ENCODE measurements at regions not wholly inside any gene's neighbourhood (a gene's known extent, or its start where the extent isn't known, plus 50 kb on each side); places are given as distances from the start of the nearest gene placed in this dataset.
A peak's percentile ranks its signal among the peaks of the same experiment; 100 is the strongest.

GRCh38 chr5:78706381-78706780 lies 57.8 kb upstream of the LHFPL2 start:
- no peak for DNase-seq (ENCODE audit: low read depth)
- TF ChIP-seq MYC (IDR thresholded peaks at IDR 0.05; ENCODE audit: low read depth, low read length) (no peak), POLR2A (IDR thresholded peaks at IDR 0.05; ENCODE audit: extremely low read depth, insufficient read length) (no peak), MAX (IDR thresholded peaks at IDR 0.05; ENCODE audit: low read depth, low read length) (no peak), CTCF (IDR thresholded peaks at IDR 0.05; ENCODE audit: low read depth, low read length) (no peak)
- no peak overlapping the region for H3K4me3 ChIP-seq (ENCODE audit: low read depth, low read length)

- TF ChIP-seq MYC (IDR thresholded peaks at IDR 0.05; ENCODE audit: low read depth, low read length) (no peak), POLR2A (IDR thresholded peaks at IDR 0.05; ENCODE audit: extremely low read depth, insufficient read length) (no peak), CTCF (IDR thresholded peaks at IDR 0.05; ENCODE audit: low read depth, low read length) (no peak)
- no peak overlapping the region for H3K4me3 ChIP-seq (ENCODE audit: low read depth, low read length)
- DNase-seq (ENCODE audit: low read depth) = no peak
Measured at GRCh38 chr5:78705826-78706225, 57.3 kb upstream of the LHFPL2 start.

GRCh38 chr5:78701795-78702410 lies 53.3 kb upstream of the LHFPL2 start:
- H3K4me3 ChIP-seq (ENCODE audit: low read depth, low read length) = no peak overlapping the region
- TF ChIP-seq MAX (IDR thresholded peaks at IDR 0.05; ENCODE audit: low read depth, low read length) (no peak), MYC (IDR thresholded peaks at IDR 0.05; ENCODE audit: low read depth, low read length) (no peak), POLR2A (IDR thresholded peaks at IDR 0.05; ENCODE audit: extremely low read depth, insufficient read length) (no peak), CTCF (IDR thresholded peaks at IDR 0.05; ENCODE audit: low read depth, low read length) (no peak)

GRCh38 chr5:78699552-78700153 lies 51.1 kb upstream of the LHFPL2 start:
- TF ChIP-seq MYC (IDR thresholded peaks at IDR 0.05; ENCODE audit: low read depth, low read length) (no peak), CTCF (IDR thresholded peaks at IDR 0.05; ENCODE audit: low read depth, low read length) (no peak), POLR2A (IDR thresholded peaks at IDR 0.05; ENCODE audit: extremely low read depth, insufficient read length) (no peak), MAX (IDR thresholded peaks at IDR 0.05; ENCODE audit: low read depth, low read length) (no peak)
- no peak overlapping the region for H3K4me3 ChIP-seq (ENCODE audit: low read depth, low read length)
- DNase-seq (ENCODE audit: low read depth) = peak; percentile 40

More at GRCh38 chr5:78701795-78702410, 53.3 kb upstream of the LHFPL2 start:
- DNase-seq (ENCODE audit: low read depth) = no peak

GRCh38 chr5:78698191-78698791 lies 49.7 kb upstream of the LHFPL2 start:
- no peak for DNase-seq (ENCODE audit: low read depth)
- TF ChIP-seq MAX (IDR thresholded peaks at IDR 0.05; ENCODE audit: low read depth, low read length) = no peak
- TF ChIP-seq POLR2A (IDR thresholded peaks at IDR 0.05; ENCODE audit: extremely low read depth, insufficient read length) = no peak
- TF ChIP-seq MYC (IDR thresholded peaks at IDR 0.05; ENCODE audit: low read depth, low read length) = no peak
- H3K4me3 ChIP-seq (ENCODE audit: low read depth, low read length) = no peak overlapping the region
